Neural cell (in vitro differentiated cells): ENCODE measurements at regions not wholly inside any gene's neighbourhood (a gene's known extent, or its start where the extent isn't known, plus 50 kb on each side); places are given as distances from the start of the nearest gene placed in this dataset.

ENCODE experiments used
- H2AFZ ChIP-seq: fragments of 200-600, 300-800 bp; sonication (generic), shearing (Covaris generic); 2 replicates; pipeline ENCODE4 v1.6.0; 2014; ENCODE audit warnings: low read depth, mild to moderate bottlenecking, antibody characterized with exemption, low read length, moderate library complexity
- H3F3A ChIP-seq: fragments of 200-600 bp; shearing (Covaris generic); 2 replicates; pipeline ENCODE4 v1.6.1; 2016; ENCODE audit warnings: mild to moderate bottlenecking, moderate library complexity, mixed read lengths, antibody characterized with exemption, low read length; ENCODE audit not compliant: insufficient read depth, poor library complexity, severe bottlenecking
- H3K27ac ChIP-seq: fragments of 200-600, 300-800 bp; sonication (generic), shearing (Covaris generic); 2 replicates; pipeline ENCODE4 v1.5.1; 2014; ENCODE audit warnings: mild to moderate bottlenecking, low read length, moderate library complexity
- H3K27me3 ChIP-seq: fragments of 300-800, 200-600 bp; sonication (generic), shearing (Covaris generic); 2 replicates; pipeline ENCODE4 v1.6.0; 2014; ENCODE audit warnings: mild to moderate bottlenecking, low read depth, low read length, moderate library complexity; ENCODE audit not compliant: insufficient read depth
- H3K36me3 ChIP-seq: fragments of 300-800, 200-600 bp; sonication (generic), shearing (Covaris generic); 2 replicates; pipeline ENCODE4 v1.5.1; 2014; ENCODE audit warnings: mild to moderate bottlenecking, antibody characterized with exemption, low read length, moderate library complexity; ENCODE audit not compliant: insufficient read depth
- H3K4me2 ChIP-seq: fragments of 300-800, 200-600 bp; sonication (generic), shearing (Covaris generic); 2 replicates; pipeline ENCODE4 v1.6.0; 2014; ENCODE audit warnings: mild to moderate bottlenecking, low read length
- H3K4me3 ChIP-seq: fragments of 300-800, 200-600 bp; sonication (generic), shearing (Covaris generic); 2 replicates; pipeline ENCODE4 v1.5.1; 2014; ENCODE audit warnings: mild to moderate bottlenecking, low read length, moderate library complexity
- H3K79me2 ChIP-seq: fragments of 200-600 bp; shearing (Covaris generic); replicated peaks from 2 replicates; pipeline ENCODE4 v1.6.0; 2014; ENCODE audit warnings: mild to moderate bottlenecking, low read length, moderate library complexity; ENCODE audit not compliant: insufficient read depth
- H3K9ac ChIP-seq: fragments of 300-800, 200-600 bp; sonication (generic), shearing (Covaris generic); 2 replicates; pipeline ENCODE4 v1.6.1; 2016; ENCODE audit warnings: mild to moderate bottlenecking, low read length, mixed read lengths
- H3K9me2 ChIP-seq: fragments of 200-600 bp; shearing (Covaris generic); 2 replicates; pipeline ENCODE4 v1.6.1; 2016; ENCODE audit warnings: mild to moderate bottlenecking, low read length, mixed read lengths; ENCODE audit not compliant: insufficient read depth
- H3K9me3 ChIP-seq: fragments of 200-600, 300-800 bp; sonication (generic), shearing (Covaris generic); 2 replicates; pipeline ENCODE4 v1.6.1; 2016; ENCODE audit warnings: mild to moderate bottlenecking, mixed run types, low read length, moderate library complexity, mixed read lengths
- H4K20me1 ChIP-seq: fragments of 200-600 bp; shearing (Covaris generic); 2 replicates; pipeline ENCODE4 v1.6.1; 2016; ENCODE audit warnings: mild to moderate bottlenecking, mixed run types; ENCODE audit not compliant: insufficient read depth
- CTCF ChIP-seq: fragments of 450-650 bp; IDR thresholded peaks from 2 replicates; pipeline ENCODE4 v1.5.1; 2014; ENCODE audit warnings: antibody characterized with exemption, mild to moderate bottlenecking, moderate library complexity; ENCODE audit not compliant: poor library complexity, severe bottlenecking
- EP300 ChIP-seq: fragments of 450-650 bp; conservative IDR thresholded peaks from 2 replicates; pipeline ENCODE4 v1.6.1; 2014; ENCODE audit warnings: antibody characterized with exemption, mild to moderate bottlenecking, moderate library complexity; ENCODE audit not compliant: poor library complexity, severe bottlenecking
- EZH2 ChIP-seq: fragments of 200-600, 300-800 bp; shearing (Covaris generic), sonication (generic); IDR thresholded peaks from 2 replicates; pipeline ENCODE4 v1.6.1; 2014; ENCODE audit warnings: antibody characterized with exemption, low read length, borderline replicate concordance, mild to moderate bottlenecking; ENCODE audit not compliant: insufficient read depth, poor library complexity, severe bottlenecking
- MXI1 ChIP-seq: fragments of 450-650 bp; conservative IDR thresholded peaks from 2 replicates; pipeline ENCODE4 v1.6.1; 2014; ENCODE audit warnings: antibody characterized with exemption, mild to moderate bottlenecking; ENCODE audit not compliant: poor library complexity, severe bottlenecking
- POLR2AphosphoS5 ChIP-seq: IDR thresholded peaks from 2 replicates; pipeline ENCODE4 v1.6.1; 2012
- RAD21 ChIP-seq: fragments of 450-650 bp; conservative IDR thresholded peaks from 2 replicates; pipeline ENCODE4 v1.6.1; 2014; ENCODE audit warnings: antibody characterized with exemption, mild to moderate bottlenecking, moderate library complexity
- REST ChIP-seq: IDR thresholded peaks from 2 replicates; pipeline ENCODE4 v1.6.1; 2012; ENCODE audit warnings: borderline replicate concordance
- SMC3 ChIP-seq: fragments of 450-650 bp; conservative IDR thresholded peaks from 2 replicates; pipeline ENCODE4 v1.6.1; 2014; ENCODE audit warnings: antibody characterized with exemption, mild to moderate bottlenecking, moderate library complexity; ENCODE audit not compliant: poor library complexity
- TAF1 ChIP-seq: IDR thresholded peaks from 2 replicates; pipeline ENCODE4 v1.6.1; 2012; ENCODE audit warnings: low read depth

- Histone ChIP-seq H3K9ac (no peak overlapping the region), H3K27me3 (no peaks in the 10 kb centered on the region), H3K36me3 (no peaks in the 10 kb centered on the region), H4K20me1 (no peaks in the 10 kb centered on the region), H2AFZ (no peak overlapping the region), H3K9me2 (no peaks in the 10 kb centered on the region), H3K4me3 (no peak overlapping the region), H3K79me2 (no peaks in the 10 kb centered on the region), H3K27ac (no peak overlapping the region), H3K4me2 (no peak overlapping the region), H3K9me3 (no peaks in the 10 kb centered on the region), H3F3A (no peaks in the 10 kb centered on the region)
- TF ChIP-seq EP300 (no peak), TAF1 (no peak), SMC3 (no peak), CTCF (no peak), REST (no peak), POLR2AphosphoS5 (no peak), RAD21 (no peak), EZH2 (no peak), MXI1 (no peak)
Observed at GRCh38 chr5:123717139-123717538, 205.2 kb downstream of the CSNK1G3 start.

- TF ChIP-seq REST (no peak), SMC3 (no peak), MXI1 (no peak)
- Histone ChIP-seq H3K9me3 (no peaks in the 10 kb centered on the region), H3K9me2 (no peaks in the 10 kb centered on the region), H3K9ac (no peak overlapping the region), H2AFZ (no peak overlapping the region), H3F3A (no peaks in the 10 kb centered on the region), H3K4me3 (no peak overlapping the region), H3K36me3 (no peaks in the 10 kb centered on the region), H3K4me2 (no peak overlapping the region), H3K27ac (no peak overlapping the region), H3K27me3 (no peaks in the 10 kb centered on the region), H3K79me2 (no peaks in the 10 kb centered on the region), H4K20me1 (no peaks in the 10 kb centered on the region)
Observed at GRCh38 chr5:123710031-123710430, 198.1 kb downstream of the CSNK1G3 start.
